ENCODE measurements at regions not wholly inside any gene's neighbourhood (a gene's known extent, or its start where the extent isn't known, plus 50 kb on each side); places are given as distances from the start of the nearest gene placed in this dataset.

DNA sequence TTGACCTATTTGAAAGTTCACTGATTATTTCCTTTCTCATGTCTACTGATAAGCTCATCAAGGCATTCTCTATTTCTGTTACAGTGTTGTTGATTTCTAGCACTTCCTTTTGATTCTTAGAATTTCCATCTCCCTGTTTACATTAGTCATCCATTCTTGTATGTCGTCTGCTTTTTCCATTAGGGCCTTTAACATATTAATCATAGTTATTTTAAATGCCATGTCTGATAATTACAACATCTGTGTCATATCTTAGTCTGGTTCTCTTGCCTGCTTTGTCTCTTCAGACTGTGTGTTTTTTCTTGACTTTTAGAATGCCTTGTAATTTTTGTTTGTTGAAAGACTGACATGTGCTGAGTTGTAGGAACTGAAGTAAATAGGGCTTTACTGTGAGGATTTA is 602.1 kb downstream of the SOX6 start:
- TF ChIP-seq, protein P1, sequence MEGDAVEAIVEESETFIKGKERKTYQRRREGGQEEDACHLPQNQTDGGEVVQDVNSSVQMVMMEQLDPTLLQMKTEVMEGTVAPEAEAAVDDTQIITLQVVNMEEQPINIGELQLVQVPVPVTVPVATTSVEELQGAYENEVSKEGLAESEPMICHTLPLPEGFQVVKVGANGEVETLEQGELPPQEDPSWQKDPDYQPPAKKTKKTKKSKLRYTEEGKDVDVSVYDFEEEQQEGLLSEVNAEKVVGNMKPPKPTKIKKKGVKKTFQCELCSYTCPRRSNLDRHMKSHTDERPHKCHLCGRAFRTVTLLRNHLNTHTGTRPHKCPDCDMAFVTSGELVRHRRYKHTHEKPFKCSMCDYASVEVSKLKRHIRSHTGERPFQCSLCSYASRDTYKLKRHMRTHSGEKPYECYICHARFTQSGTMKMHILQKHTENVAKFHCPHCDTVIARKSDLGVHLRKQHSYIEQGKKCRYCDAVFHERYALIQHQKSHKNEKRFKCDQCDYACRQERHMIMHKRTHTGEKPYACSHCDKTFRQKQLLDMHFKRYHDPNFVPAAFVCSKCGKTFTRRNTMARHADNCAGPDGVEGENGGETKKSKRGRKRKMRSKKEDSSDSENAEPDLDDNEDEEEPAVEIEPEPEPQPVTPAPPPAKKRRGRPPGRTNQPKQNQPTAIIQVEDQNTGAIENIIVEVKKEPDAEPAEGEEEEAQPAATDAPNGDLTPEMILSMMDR (IDR thresholded peaks at IDR 0.05; ENCODE audit: borderline replicate concordance, extremely low read depth, low read length, poor library complexity, severe bottlenecking) = no peak
- no peak for TF ChIP-seq EZH2 (IDR thresholded peaks at IDR 0.05; ENCODE audit: borderline replicate concordance, low read depth, low read length, severe bottlenecking)
